ENCODE measurements at regions not wholly inside any gene's neighbourhood (a gene's known extent, or its start where the extent isn't known, plus 50 kb on each side); places are given as distances from the start of the nearest gene placed in this dataset.
"Not testable (repeated sequence)": the region's sequence is repeated elsewhere in the genome, so short reads cannot be mapped to it uniquely, and the experiment has no call there.

- in situ Hi-C loops (cut with MboI; ENCODE audit: low sequenced_read_pairs), result no loop called here
Observed at GRCh38 chr2:16209799-16210198, 269.4 kb downstream of the MYCN start.

- in situ Hi-C loops (cut with MboI; ENCODE audit: low sequenced_read_pairs), result no loop called here
Observed at GRCh38 chr2:16208921-16209320, 268.6 kb downstream of the MYCN start.

- in situ Hi-C loops (cut with MboI; ENCODE audit: low sequenced_read_pairs), result no loop called here
Observed at GRCh38 chr2:16208241-16208797, 268.0 kb downstream of the MYCN start.

- in situ Hi-C loops (cut with MboI; ENCODE audit: low sequenced_read_pairs), result no loop called here
Observed at GRCh38 chr2:16207611-16208010, 267.3 kb downstream of the MYCN start.

GRCh38 chr2:16207151-16207550 is 266.8 kb downstream of the MYCN start:
- in situ Hi-C loops (cut with MboI; ENCODE audit: low sequenced_read_pairs), result no loop called here

- in situ Hi-C loops (cut with MboI; ENCODE audit: low sequenced_read_pairs), result no loop called here
Observed at GRCh38 chr2:16206191-16206944, 266.0 kb downstream of the MYCN start.

GRCh38 chr2:16205631-16206030 is 265.3 kb downstream of the MYCN start:
- in situ Hi-C loops (cut with MboI; ENCODE audit: low sequenced_read_pairs), result no loop called here

- in situ Hi-C loops (cut with MboI; ENCODE audit: low sequenced_read_pairs), result no loop called here
Observed at GRCh38 chr2:16204886-16205620, 264.7 kb downstream of the MYCN start.

GRCh38 chr2:16204251-16204650 is 263.9 kb downstream of the MYCN start:
- in situ Hi-C loops (cut with MboI; ENCODE audit: low sequenced_read_pairs), result no loop called here

- in situ Hi-C loops (cut with MboI; ENCODE audit: low sequenced_read_pairs), result no loop called here
Observed at GRCh38 chr2:16203691-16204090, 263.3 kb downstream of the MYCN start.

- in situ Hi-C loops (cut with MboI; ENCODE audit: low sequenced_read_pairs), result no loop called here
Observed at GRCh38 chr2:16203069-16203468, 262.7 kb downstream of the MYCN start.

GRCh38 chr2:16202266-16203020 is 262.1 kb downstream of the MYCN start:
- in situ Hi-C loops (cut with MboI; ENCODE audit: low sequenced_read_pairs), result no loop called here

GRCh38 chr2:16201848-16202247 is 261.5 kb downstream of the MYCN start:
- in situ Hi-C loops (cut with MboI; ENCODE audit: low sequenced_read_pairs), result no loop called here

- in situ Hi-C loops (cut with MboI; ENCODE audit: low sequenced_read_pairs), result no loop called here
Observed at GRCh38 chr2:16200554-16201193, 260.3 kb downstream of the MYCN start.

GRCh38 chr2:16199882-16200553 is 259.7 kb downstream of the MYCN start:
- in situ Hi-C loops (cut with MboI; ENCODE audit: low sequenced_read_pairs), result no loop called here

GRCh38 chr2:16199241-16199640 is 258.9 kb downstream of the MYCN start:
- in situ Hi-C loops (cut with MboI; ENCODE audit: low sequenced_read_pairs), result not testable (repeated sequence)

- in situ Hi-C loops (cut with MboI; ENCODE audit: low sequenced_read_pairs), result no loop called here
Observed at GRCh38 chr2:16198166-16198912, 258.0 kb downstream of the MYCN start.

- in situ Hi-C loops (cut with MboI; ENCODE audit: low sequenced_read_pairs), result no loop called here
Observed at GRCh38 chr2:16197504-16198147, 257.3 kb downstream of the MYCN start.
